GF-D8 (cell line): ENCODE measurements at regions not wholly inside any gene's neighbourhood (a gene's known extent, or its start where the extent isn't known, plus 50 kb on each side); places are given as distances from the start of the nearest gene placed in this dataset.
"Not testable (repeated sequence)": the region's sequence is repeated elsewhere in the genome, so short reads cannot be mapped to it uniquely, and the experiment has no call there.

ENCODE experiments used
- DNase-seq: peaks from one replicate; lab custom pipeline; 2025; lab: John Stamatoyannopoulos, UW

GRCh38 chr3:5692446-5692845 is 504.9 kb downstream of the EDEM1 start:
- DNase-seq = no peak

DNA sequence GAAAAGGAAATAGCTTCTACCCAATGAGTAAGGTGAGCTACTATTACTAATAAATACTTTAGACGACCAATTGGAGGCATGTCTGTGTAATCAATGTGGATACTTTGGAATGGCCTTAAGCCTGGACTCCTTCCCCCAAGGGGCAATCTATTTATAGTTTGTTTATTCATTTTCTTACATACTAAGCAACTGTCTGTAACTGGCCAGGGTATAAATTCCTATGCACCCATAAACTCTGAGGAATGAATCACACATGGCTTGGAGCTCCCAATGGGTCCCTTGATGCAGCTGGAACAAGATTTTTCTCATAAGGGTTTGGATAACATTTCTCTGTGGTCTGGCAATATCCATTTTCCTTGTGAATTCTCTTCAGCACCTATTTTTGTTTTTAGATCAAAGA is 506.8 kb downstream of the EDEM1 start:
- no peak for DNase-seq

GRCh38 chr3:5698851-5699250 is 511.3 kb downstream of the EDEM1 start:
- no peak for DNase-seq

DNA sequence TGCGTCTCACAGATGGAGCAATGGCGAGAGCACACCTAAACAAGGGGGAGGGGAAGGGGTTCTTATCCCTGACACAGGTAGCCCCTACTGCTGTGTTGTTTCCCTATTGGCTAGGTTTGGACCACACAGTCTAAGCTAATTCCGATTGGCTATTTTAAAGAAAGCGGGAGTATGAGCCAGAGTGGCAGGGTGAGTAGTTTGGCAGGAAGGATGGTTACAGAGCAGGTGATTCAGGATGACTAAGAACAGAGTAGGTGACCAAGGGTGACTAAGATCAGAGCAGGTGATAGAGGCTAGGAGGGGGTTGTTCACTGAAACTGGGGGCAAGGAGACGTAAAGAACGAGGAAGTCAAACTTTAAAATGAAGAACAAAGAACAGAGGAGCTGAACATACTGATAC is 511.8 kb downstream of the EDEM1 start:
- no peak for DNase-seq

DNA sequence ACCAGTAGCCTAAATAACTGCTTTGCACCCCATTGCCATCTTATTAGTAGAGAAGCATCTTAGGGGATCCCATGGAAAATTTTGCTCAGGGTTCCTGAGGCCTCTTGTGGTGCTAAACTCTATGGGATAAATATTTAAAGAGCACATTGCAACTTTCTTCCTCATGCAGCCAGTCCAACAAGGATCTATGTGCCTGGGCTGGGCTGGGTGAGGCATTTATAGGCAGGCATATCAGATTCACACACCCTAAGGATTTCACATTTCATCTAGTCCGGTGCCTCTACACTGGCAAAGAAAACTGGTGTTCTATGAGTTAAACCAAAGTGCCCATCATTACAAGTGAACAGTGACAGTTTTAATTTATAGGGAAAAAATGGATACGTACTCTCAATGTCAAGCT is 512.3 kb downstream of the EDEM1 start:
- no peak for DNase-seq

- not testable (repeated sequence) for DNase-seq
Observed at GRCh38 chr3:5701005-5701404, 513.5 kb downstream of the EDEM1 start.

- DNase-seq = no peak
Observed at GRCh38 chr3:5707794-5708193, 520.3 kb downstream of the EDEM1 start.

- DNase-seq = no peak
Observed at GRCh38 chr3:5709714-5710113, 522.2 kb downstream of the EDEM1 start.

GRCh38 chr3:5710718-5711117 is 523.2 kb downstream of the EDEM1 start:
- DNase-seq = no peak

DNA sequence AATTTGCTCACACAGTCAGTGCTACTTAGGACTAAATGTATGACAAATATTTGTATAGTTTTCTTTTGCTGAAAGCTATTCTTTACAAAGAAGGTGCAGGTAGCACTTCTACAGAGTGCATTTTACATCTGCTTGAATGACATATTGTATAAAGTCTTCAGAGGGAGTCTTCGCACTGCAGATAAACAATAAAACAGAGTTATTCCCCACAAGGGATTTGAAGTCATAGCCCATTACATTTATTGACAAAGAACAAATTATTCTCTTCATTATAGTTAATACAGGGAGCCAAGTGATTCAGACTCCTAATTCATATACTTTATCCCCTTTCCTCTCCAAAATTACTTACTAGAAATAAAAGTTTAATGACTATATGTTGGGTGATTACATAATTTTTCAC is 529.7 kb downstream of the EDEM1 start:
- DNase-seq = no peak

GRCh38 chr3:5719668-5720067 is 532.2 kb downstream of the EDEM1 start:
- DNase-seq = not testable (repeated sequence)

DNA sequence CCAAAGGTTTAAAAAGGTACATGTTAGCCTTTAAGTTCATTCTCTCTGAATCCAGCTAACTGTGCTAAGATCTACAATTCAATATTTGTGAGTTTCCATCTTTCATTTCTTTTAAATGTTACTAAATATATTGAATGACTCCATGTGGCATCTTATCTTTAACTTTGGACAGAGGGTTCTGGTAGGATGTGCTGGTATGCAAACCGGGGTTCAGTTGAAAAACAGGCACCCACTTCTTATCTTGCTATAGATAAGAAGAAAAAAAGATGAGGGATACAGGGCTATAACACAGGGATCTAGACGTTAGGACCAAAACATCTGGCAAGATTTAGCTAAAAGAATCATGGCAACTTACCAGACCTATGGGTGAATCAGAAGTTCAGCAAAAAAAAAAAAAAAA is 538.3 kb downstream of the EDEM1 start:
- no peak for DNase-seq

DNA sequence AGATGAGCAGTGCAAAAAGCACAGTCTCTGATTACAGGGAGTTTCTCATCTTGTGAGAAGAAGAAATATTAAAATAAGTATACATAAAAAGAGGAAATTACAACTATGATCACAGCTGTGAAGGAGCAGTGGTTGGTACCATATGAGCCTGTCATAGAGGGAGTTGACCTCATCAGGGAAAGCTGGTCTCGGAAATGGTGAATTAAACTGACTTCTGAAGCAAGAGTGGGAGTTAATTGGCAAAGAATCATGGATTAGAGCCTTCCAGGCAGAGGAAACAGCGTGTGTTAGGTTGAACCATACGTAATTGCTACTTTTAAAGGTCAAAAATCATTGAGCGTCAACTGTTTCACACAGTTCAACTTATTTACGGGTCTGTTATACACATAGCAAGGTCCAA is 539.1 kb downstream of the EDEM1 start:
- DNase-seq = no peak

DNA sequence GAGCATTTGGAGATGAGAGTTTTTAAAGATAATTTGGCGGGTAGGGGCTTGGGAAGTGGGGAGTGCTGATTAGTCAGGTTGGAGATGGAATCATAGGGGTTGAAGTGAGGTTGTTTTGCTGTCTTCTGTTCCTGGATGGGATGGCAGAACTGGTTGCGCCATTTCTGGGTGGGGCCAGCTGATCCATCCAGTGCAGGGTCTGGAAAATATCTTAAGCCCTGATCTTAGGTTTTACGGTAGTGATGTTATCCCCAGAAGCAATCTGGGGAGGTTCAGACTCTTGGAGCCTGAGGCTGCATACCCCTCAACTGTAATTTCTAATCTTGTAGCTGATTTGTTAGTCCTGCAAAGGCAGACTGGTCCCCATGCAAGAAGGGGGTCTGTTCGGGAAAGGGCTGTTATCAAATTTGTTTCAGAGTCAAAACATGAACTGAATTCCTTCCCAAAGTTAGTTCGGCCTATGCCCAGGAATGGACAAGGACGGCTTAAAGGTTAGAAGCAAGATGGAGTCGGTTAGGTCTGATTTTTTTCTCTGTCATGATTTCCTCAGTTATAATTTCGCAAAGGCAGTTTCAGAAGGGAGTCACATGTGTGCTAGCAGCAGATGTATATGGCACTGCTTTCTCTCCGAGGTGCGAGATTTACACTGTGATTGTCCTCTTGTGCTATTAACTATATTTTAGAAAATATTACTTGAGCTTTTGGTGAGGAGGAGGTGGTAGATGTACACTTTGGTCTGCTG is 540.4 kb downstream of the EDEM1 start:
- no peak for DNase-seq

DNA sequence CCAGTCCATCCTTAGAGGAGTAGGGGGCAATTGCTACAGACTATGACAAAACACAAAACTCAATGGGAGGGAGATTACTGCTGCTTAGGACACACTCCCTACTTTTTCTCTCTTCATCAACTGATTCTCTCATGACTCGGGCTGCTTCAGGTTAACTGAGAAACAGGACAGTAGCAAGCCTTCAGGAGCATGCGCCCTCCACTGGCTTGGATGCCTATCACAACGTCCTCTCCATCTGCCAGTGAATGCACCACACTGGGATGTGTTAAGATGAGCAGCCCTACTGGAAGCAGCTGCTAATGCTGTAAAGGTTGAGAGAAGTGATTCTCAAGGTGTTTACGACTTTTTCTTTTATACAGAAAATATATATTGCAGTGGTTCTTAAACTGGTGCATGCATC is 542.3 kb downstream of the EDEM1 start:
- no peak for DNase-seq

- no peak for DNase-seq
Observed at GRCh38 chr3:5731100-5731499, 543.6 kb downstream of the EDEM1 start.

GRCh38 chr3:5732081-5732480 is 544.6 kb downstream of the EDEM1 start:
- no peak for DNase-seq

- DNase-seq = no peak
Observed at GRCh38 chr3:5733995-5734394, 546.5 kb downstream of the EDEM1 start.

- DNase-seq = no peak
Observed at GRCh38 chr3:5735896-5736295, 548.4 kb downstream of the EDEM1 start.

DNA sequence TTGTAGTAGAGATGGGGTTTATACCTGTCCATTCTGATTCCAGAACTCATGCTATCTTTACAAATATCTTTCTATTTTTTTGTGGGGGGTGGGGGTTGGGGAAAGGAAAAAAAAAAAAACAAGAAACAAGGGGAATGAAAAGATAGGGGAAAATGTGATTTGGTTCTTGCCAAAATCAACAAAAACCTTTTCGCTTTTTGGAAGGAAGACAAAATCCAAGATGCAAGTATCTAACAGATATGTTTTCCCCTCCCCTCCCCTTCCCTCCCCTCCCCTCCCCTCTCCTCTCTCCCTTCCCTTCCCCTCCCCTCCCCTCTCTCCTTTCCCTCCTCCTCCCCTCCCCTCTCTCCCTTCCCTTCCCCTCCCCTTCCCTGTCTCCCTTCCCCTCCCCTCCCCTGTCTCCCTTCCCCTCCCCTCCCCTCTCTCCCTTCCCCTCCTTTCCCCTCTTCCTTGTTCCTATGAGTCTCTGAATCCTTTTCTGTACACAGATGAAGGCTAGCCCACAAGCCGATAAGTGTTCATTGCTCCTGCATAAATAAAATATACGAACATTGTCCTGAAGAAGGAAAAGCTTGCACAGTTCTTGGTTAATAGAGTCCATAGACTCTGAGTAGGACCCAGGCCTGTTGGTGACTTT is 551.9 kb downstream of the EDEM1 start:
- no peak for DNase-seq

DNA sequence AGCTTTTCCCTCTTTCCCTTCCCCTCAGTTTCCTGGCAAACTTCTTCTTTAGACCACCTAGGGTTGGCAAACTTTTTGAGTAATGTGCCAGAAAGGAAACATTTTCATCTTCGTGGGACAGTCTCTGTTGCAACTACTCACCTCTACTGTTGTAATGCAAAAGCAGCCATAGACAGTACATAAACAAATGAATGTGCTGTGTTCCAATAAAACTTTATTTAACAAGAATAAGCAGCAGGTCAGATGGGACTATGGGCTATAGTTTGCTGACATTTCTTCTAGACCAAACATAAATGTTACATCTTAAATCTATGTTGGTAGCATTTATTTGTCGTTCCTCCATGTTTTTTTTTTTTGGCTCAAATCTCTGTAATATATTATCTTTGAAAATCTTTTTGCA is 552.4 kb downstream of the EDEM1 start:
- DNase-seq = no peak

DNA sequence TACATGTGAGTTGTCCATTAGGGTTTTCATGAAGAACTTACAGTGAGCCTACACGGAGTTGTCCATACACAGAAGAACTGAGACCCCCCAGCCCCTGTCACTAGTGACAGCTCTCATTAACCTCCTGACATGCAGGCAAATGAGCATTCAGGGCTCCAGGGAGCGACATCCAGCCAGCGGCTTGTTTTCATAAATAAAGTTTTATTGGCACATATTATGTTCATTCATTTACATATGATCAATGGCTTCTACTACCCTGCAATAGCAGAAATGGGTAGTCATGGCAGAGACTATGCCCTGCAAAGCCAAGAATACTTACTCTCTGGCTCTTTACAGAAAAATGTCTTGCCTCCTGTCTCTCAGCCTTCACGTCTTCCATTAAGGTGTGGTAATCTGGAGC is 553.5 kb downstream of the EDEM1 start:
- DNase-seq = no peak

GRCh38 chr3:5750091-5750490 is 562.6 kb downstream of the EDEM1 start:
- DNase-seq = no peak
